Cardiac muscle cell (in vitro differentiated cells and primary cell): ENCODE measurements at regions not wholly inside any gene's neighbourhood (a gene's known extent, or its start where the extent isn't known, plus 50 kb on each side); places are given as distances from the start of the nearest gene placed in this dataset.

Experiments
- DNase-seq, 2 donors: peaks; one replicate each; pipeline versions ENCODE4 v3.0.0 to v3.0.0-alpha.2; 2010 to 2017; ENCODE audit warnings: low read depth in 1 of 2, low spot score in 1 of 2
- H3K27ac ChIP-seq: fragments of 200-600 bp; sonication (generic); 2 replicates; pipeline ENCODE4 v1.5.1; 2016
- H3K27me3 ChIP-seq: fragments of 200-600 bp; sonication (generic); 2 replicates; pipeline ENCODE4 v1.6.0; 2016; ENCODE audit warnings: control low read depth
- H3K36me3 ChIP-seq: fragments of 200-600 bp; sonication (generic); 2 replicates; pipeline ENCODE4 v1.5.1; 2016; ENCODE audit warnings: control low read depth
- H3K4me1 ChIP-seq: fragments of 200-600 bp; sonication (generic); 2 replicates; pipeline ENCODE4 v1.8.1; 2017; ENCODE audit warnings: low read depth, mild to moderate bottlenecking, mixed run types
- H3K4me3 ChIP-seq: fragments of 200-600 bp; sonication (generic); 2 replicates; pipeline ENCODE4 v1.5.1; 2016; ENCODE audit warnings: mild to moderate bottlenecking
- H3K9me3 ChIP-seq: fragments of 200-600 bp; sonication (generic); 2 replicates; pipeline ENCODE4 v1.5.1; 2017; ENCODE audit warnings: low read depth, mild to moderate bottlenecking, control low read depth
- CTCF ChIP-seq: IDR thresholded peaks from 2 replicates; pipeline ENCODE4 v1.5.1; 2012; ENCODE audit warnings: low read depth, mild to moderate bottlenecking, low read length

GRCh38 chr6:144360401-144360800 is 75.3 kb downstream of the UTRN start:
- Histone ChIP-seq H3K4me3 (no peak overlapping the region), H3K36me3 (no peaks in the 10 kb centered on the region), H3K9me3 (no peaks in the 10 kb centered on the region), H3K4me1 (no peaks in the 10 kb centered on the region), H3K27me3 (no peaks in the 10 kb centered on the region), H3K27ac (no peak overlapping the region)
- DNase-seq = no peak
- TF ChIP-seq CTCF = no peak

- Histone ChIP-seq H3K27ac (no peak overlapping the region), H3K36me3 (no peaks in the 10 kb centered on the region), H3K4me1 (no peaks in the 10 kb centered on the region), H3K27me3 (no peaks in the 10 kb centered on the region), H3K9me3 (no peaks in the 10 kb centered on the region), H3K4me3 (no peak overlapping the region)
- TF ChIP-seq CTCF = no peak
- DNase-seq = no peak
Observed at GRCh38 chr6:144361016-144361415, 75.9 kb downstream of the UTRN start.

GRCh38 chr6:144362042-144363018 is 77.2 kb downstream of the UTRN start:
- no peaks in the 10 kb centered on the region for H3K36me3 ChIP-seq
- no peak overlapping the region for H3K27ac ChIP-seq
- H3K27me3 ChIP-seq = no peaks in the 10 kb centered on the region
- H3K4me3 ChIP-seq = no peak overlapping the region
- no peaks in the 10 kb centered on the region for H3K4me1 ChIP-seq
- no peak for DNase-seq
- no peak for TF ChIP-seq CTCF
- H3K9me3 ChIP-seq = no peaks in the 10 kb centered on the region

- no peak for DNase-seq
- Histone ChIP-seq H3K4me3 (no peak overlapping the region), H3K9me3 (no peaks in the 10 kb centered on the region), H3K4me1 (no peaks in the 10 kb centered on the region), H3K27ac (no peak overlapping the region), H3K36me3 (no peaks in the 10 kb centered on the region), H3K27me3 (no peaks in the 10 kb centered on the region)
- no peak for TF ChIP-seq CTCF
Observed at GRCh38 chr6:144364208-144364720, 79.1 kb downstream of the UTRN start.

GRCh38 chr6:144364782-144365181 is 79.6 kb downstream of the UTRN start:
- Histone ChIP-seq H3K27ac (no peak overlapping the region), H3K9me3 (no peaks in the 10 kb centered on the region), H3K27me3 (no peaks in the 10 kb centered on the region), H3K36me3 (no peaks in the 10 kb centered on the region), H3K4me1 (no peaks in the 10 kb centered on the region), H3K4me3 (no peak overlapping the region)
- TF ChIP-seq CTCF = no peak
- DNase-seq = no peak
